Thyroid gland (tissue), 4 donors: ENCODE measurements at regions not wholly inside any gene's neighbourhood (a gene's known extent, or its start where the extent isn't known, plus 50 kb on each side); places are given as distances from the start of the nearest gene placed in this dataset.
"Not testable (repeated sequence)": the region's sequence is repeated elsewhere in the genome, so short reads cannot be mapped to it uniquely, and the experiment has no call there.

Experiments used
- DNase-seq, 2 donors: peaks; one replicate each; pipeline ENCODE4 v3.0.0-alpha.2; 2019
- H3K27ac ChIP-seq, 3 donors: fragments of 200-600 bp; sonication (generic); 1 replicate in 2 of 3; 2 replicates in 1 of 3; pipeline ENCODE4 v1.5.1; 2016 to 2019; ENCODE audit warnings: mild to moderate bottlenecking in 1 of 3, moderate library complexity in 1 of 3
- H3K27me3 ChIP-seq: fragments of 200-600 bp; sonication (generic); one replicate; pipeline ENCODE4 v1.5.1; 2019
- H3K36me3 ChIP-seq, 2 donors: fragments of 200-600 bp; sonication (generic); one replicate each; pipeline ENCODE4 v1.5.1; 2016 to 2019
- H3K4me1 ChIP-seq, 2 donors: fragments of 200-600 bp; sonication (generic); one replicate each; pipeline ENCODE4 v1.5.1; 2017 to 2019
- H3K4me3 ChIP-seq, 3 donors: fragments of 200-600 bp; sonication (generic); replicated peaks in 1 of 3; 1 replicate in 2 of 3; 2 replicates in 1 of 3; pipeline ENCODE4 v1.5.1; 2016; ENCODE audit warnings: mild to moderate bottlenecking in 1 of 3
- H3K9me3 ChIP-seq: fragments of 200-600 bp; sonication (generic); one replicate; pipeline ENCODE4 v1.5.1; 2017
- POLR2A ChIP-seq, 2 donors: fragments of 450-650 bp; IDR thresholded peaks; one replicate each; pipeline ENCODE4 v1.6.1; 2017; ENCODE audit warnings: antibody characterized with exemption in 2 of 2, mild to moderate bottlenecking in 2 of 2, moderate library complexity in 1 of 2
- WGBS, 2 donors: methylation state at CpG; one replicate each; pipeline ENCODE4 v1.1.5; 2017; 5-methylcytosine and 5-hydroxymethylcytosine counted together
- intact Hi-C: fragments of 100-400 bp; cut with DNase I; formaldehyde crosslinking; loops from one replicate; pipeline ENCODE4 v1.15.1; 2023
- TF ChIP-seq, protein P1 (sequence below), 6 experiments: fragments of 200-600 bp in 3 of 6; fragments of 450-650 bp in 3 of 6; sonication (generic) in 3 of 6; IDR thresholded peaks; one replicate each; pipeline ENCODE4 v1.5.1; 2016 to 2019; ENCODE audit warnings: antibody characterized with exemption in 6 of 6, mild to moderate bottlenecking in 2 of 6, inconsistent platforms in 1 of 6, moderate library complexity in 1 of 6

DNA sequence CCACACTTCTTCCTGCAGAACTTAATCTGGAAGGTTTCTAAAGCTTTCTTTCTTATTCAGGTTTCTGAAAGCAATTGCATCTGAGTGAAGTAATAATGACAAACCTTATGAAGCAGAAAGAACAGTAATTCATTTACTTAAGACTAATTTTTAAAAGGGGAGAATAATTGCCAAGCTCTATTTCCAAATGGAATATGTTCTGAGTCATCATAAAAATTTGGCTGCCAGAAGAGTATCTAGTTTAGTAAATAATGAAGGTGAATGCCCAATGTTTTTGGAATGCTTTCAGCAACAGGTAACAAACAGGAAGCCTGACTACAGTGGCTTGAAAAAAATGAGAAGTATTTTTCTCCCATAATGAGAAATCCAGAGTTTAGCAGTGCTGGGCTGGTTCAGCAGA lies 227.3 kb upstream of the TET2 start:
- no peaks in the 10 kb centered on the region for H3K9me3 ChIP-seq
- no peaks in the 10 kb centered on the region for H3K36me3 ChIP-seq
- TF ChIP-seq, protein P1, sequence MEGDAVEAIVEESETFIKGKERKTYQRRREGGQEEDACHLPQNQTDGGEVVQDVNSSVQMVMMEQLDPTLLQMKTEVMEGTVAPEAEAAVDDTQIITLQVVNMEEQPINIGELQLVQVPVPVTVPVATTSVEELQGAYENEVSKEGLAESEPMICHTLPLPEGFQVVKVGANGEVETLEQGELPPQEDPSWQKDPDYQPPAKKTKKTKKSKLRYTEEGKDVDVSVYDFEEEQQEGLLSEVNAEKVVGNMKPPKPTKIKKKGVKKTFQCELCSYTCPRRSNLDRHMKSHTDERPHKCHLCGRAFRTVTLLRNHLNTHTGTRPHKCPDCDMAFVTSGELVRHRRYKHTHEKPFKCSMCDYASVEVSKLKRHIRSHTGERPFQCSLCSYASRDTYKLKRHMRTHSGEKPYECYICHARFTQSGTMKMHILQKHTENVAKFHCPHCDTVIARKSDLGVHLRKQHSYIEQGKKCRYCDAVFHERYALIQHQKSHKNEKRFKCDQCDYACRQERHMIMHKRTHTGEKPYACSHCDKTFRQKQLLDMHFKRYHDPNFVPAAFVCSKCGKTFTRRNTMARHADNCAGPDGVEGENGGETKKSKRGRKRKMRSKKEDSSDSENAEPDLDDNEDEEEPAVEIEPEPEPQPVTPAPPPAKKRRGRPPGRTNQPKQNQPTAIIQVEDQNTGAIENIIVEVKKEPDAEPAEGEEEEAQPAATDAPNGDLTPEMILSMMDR (IDR thresholded peaks at IDR 0.05), result no peak
- TF ChIP-seq POLR2A (IDR thresholded peaks at IDR 0.05), result no peak
- H3K27ac ChIP-seq, result no peak overlapping the region
- DNase-seq, result no peak
- H3K4me1 ChIP-seq, result no peaks in the 10 kb centered on the region
- H3K27me3 ChIP-seq, result no peaks in the 10 kb centered on the region
- intact Hi-C loops, result no loop called here
- no peak overlapping the region for H3K4me3 ChIP-seq

DNA sequence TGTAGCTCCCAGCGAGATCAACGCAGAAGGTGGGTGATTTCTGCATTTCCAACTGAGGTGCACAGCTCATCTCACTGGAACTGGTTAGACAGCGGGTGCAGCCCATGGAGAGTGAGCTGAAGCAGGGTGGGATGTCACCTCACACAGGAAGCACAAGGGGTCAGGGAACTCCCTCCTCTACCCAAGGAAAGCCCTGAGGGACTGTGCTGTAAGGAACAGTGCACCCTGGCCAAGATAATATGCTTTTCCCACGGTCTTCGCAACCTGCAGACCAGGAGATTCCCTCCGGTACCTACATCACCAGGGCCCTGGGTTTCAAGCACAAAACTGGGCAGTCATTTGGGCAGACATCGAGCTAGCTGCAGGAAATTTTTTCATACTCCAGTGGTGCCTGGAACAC lies 216.4 kb upstream of the TET2 start:
- Histone ChIP-seq H3K27ac (no peak overlapping the region), H3K36me3 (no peaks in the 10 kb centered on the region), H3K4me3 (no peak overlapping the region), H3K4me1 (no peaks in the 10 kb centered on the region), H3K9me3 (no peaks in the 10 kb centered on the region), H3K27me3 (no peaks in the 10 kb centered on the region)
- WGBS, 2 donors, result 91 to 96% methylated on average over 7 of the region's 7 CpGs
- DNase-seq, result no peak
- intact Hi-C loops, result no loop called here
- TF ChIP-seq, protein P1 (IDR thresholded peaks at IDR 0.05), result no peak
- TF ChIP-seq POLR2A (IDR thresholded peaks at IDR 0.05), result no peak

DNA sequence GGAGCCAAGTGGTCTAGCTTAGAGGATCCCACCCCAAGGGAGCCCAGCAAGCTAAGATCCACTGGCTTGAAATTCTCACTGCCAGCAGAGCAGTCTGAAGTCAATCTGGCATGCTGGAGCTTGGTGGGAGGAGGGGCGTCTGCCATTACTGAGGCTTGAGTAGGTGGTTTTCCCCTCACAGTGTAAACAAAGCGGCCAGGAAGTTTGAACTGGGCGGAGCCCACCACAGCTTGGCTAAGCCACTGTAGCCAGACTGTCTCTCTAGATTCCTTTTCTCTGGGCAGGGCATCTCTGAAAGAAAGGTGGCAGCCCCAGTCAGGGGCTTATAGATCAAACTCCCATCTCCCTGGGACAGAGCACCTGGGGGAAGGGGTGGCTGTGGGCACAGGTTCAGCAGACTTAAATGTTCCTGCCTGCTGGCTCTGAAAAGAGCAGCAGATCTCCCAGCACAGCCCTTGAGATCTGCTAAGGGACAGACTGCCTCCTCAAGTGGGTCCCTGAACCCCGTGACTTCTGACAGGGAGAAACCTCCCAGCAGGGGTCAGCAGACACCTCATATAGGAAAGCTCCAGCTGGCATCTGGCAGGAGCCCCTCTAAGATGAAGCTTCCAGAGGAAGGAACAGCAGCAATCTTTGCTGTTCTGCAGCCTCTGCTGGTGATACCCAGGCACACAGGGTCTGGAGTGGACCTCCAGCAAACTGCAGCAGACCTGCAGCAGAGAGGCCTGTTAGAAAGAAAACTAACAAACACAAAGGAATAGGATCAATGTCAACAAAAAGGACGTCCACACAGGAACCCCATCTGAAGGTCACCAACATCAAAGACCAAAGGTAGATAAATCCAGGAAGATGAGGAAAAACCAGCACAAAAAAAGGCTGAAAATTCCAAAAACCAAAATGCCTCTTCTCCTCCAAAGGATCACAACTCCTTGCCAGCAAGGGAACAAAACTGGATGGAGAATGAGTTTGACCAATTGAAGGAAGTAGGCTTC lies 215.6 kb upstream of the TET2 start:
- intact Hi-C loops, H3K27me3 ChIP-seq, H3K9me3 ChIP-seq, H3K4me1 ChIP-seq, H3K36me3 ChIP-seq, H3K4me3 ChIP-seq, H3K27ac ChIP-seq: not testable (repeated sequence)
- DNase-seq, result peak; percentile 31 to 39
- WGBS, 2 donors, result 43 to 47% methylated on average over 4 to 5 of the region's 5 CpGs

DNA sequence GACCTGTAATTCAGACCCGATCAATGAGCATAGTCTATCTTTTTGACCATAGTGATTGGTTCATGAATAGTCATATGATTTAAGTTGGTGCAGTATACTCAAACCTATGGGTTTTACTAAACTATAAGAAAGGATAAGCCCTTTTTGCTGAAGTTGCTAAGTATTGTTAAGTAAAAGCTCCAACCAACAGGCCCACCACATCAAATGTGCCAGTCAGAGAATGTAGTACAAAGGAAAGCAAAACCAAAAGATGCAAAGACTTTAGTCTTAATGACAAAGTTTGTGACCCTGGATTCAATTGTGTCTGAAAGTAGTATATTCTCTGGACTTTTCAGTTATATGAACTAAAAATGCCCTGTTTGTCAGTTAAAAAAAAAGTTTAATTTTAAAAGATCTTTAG lies 208.1 kb upstream of the TET2 start:
- Histone ChIP-seq H3K27me3 (no peaks in the 10 kb centered on the region), H3K27ac (no peak overlapping the region), H3K9me3 (no peaks in the 10 kb centered on the region), H3K4me3 (no peak overlapping the region), H3K36me3 (no peaks in the 10 kb centered on the region), H3K4me1 (no peaks in the 10 kb centered on the region)
- intact Hi-C loops, result no loop called here
- DNase-seq, result no peak
- TF ChIP-seq POLR2A (IDR thresholded peaks at IDR 0.05), result no peak
- TF ChIP-seq, protein P1 (IDR thresholded peaks at IDR 0.05), result no peak
- 97% methylated on average over 1 of the region's 1 CpG for WGBS, 2 donors

DNA sequence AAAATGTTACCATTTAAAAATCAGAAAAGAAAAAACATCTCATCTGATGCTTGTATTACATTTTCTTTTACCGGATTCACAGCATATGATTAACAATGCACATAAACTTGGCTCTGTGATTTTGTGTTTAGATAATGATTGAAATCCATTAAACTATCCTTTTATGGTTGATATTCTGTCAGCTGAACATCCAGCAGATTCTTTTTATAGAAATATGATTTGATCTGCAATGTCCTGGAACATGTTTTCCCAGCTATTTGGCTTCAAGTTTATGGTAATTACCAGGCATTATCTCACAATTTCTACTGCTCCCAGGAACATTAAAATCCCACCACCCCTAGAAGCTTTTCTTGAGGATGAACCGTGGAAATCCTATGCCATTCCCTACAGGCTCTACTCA lies 205.7 kb upstream of the TET2 start:
- Histone ChIP-seq H3K36me3 (no peaks in the 10 kb centered on the region), H3K4me3 (no peak overlapping the region), H3K27ac (no peak overlapping the region), H3K9me3 (no peaks in the 10 kb centered on the region), H3K4me1 (no peaks in the 10 kb centered on the region), H3K27me3 (no peaks in the 10 kb centered on the region)
- DNase-seq, result no peak
- intact Hi-C loops, result no loop called here
- no peak for TF ChIP-seq POLR2A (IDR thresholded peaks at IDR 0.05)
- TF ChIP-seq, protein P1 (IDR thresholded peaks at IDR 0.05), result no peak
- WGBS, 2 donors, result 81 to 82% methylated on average over 2 of the region's 2 CpGs
